NCI-H1930 (cell line): ENCODE measurements at regions not wholly inside any gene's neighbourhood (a gene's known extent, or its start where the extent isn't known, plus 50 kb on each side); places are given as distances from the start of the nearest gene placed in this dataset.
"Not testable (repeated sequence)": the region's sequence is repeated elsewhere in the genome, so short reads cannot be mapped to it uniquely, and the experiment has no call there.

Experiments
- DNase-seq, 2 experiments: peaks; one replicate each; lab custom pipeline; 2025; lab: John Stamatoyannopoulos, UW

GRCh38 chr17:65307081-65307960 lies 170.2 kb downstream of the RGS9 start:
- no peak for DNase-seq

GRCh38 chr17:65305778-65306177 lies 168.6 kb downstream of the RGS9 start:
- DNase-seq, result no peak

- no peak for DNase-seq
These were observed 167.9 kb downstream of the RGS9 start for GRCh38 chr17:65305116-65305515.

GRCh38 chr17:65301882-65302281 lies 164.7 kb downstream of the RGS9 start:
- DNase-seq, result not testable (repeated sequence)

- DNase-seq, result no peak
These were observed 164.0 kb downstream of the RGS9 start for GRCh38 chr17:65301184-65301583.

GRCh38 chr17:65297916-65298315 lies 160.7 kb downstream of the RGS9 start:
- no peak for DNase-seq

GRCh38 chr17:65297384-65297783 lies 160.2 kb downstream of the RGS9 start:
- DNase-seq, result no peak

- peak; percentile 7 to 39 for DNase-seq
These were observed 157.1 kb downstream of the RGS9 start for GRCh38 chr17:65294181-65294719.

- no peak for DNase-seq
These were observed 156.5 kb downstream of the RGS9 start for GRCh38 chr17:65293584-65294180.

GRCh38 chr17:65292430-65292829 lies 155.3 kb downstream of the RGS9 start:
- no peak for DNase-seq

GRCh38 chr17:65291301-65291700 lies 154.1 kb downstream of the RGS9 start:
- DNase-seq, result not testable (repeated sequence)

- DNase-seq, result no peak
These were observed 153.4 kb downstream of the RGS9 start for GRCh38 chr17:65290616-65291015.

- no peak for DNase-seq
These were observed 152.9 kb downstream of the RGS9 start for GRCh38 chr17:65290056-65290455.

- DNase-seq, result no peak
These were observed 149.9 kb downstream of the RGS9 start for GRCh38 chr17:65287040-65287439.

GRCh38 chr17:65283704-65284103 lies 146.5 kb downstream of the RGS9 start:
- DNase-seq, result no peak

GRCh38 chr17:65279456-65279855 lies 142.3 kb downstream of the RGS9 start:
- no peak for DNase-seq

GRCh38 chr17:65278820-65279184 lies 141.6 kb downstream of the RGS9 start:
- no peak for DNase-seq

- DNase-seq, result peak in 1 of 2 experiments; percentile 6
These were observed 141.1 kb downstream of the RGS9 start for GRCh38 chr17:65278050-65278819.

- no peak for DNase-seq
These were observed 140.4 kb downstream of the RGS9 start for GRCh38 chr17:65277576-65277975.
